AG10803 (cell line): ENCODE measurements at regions not wholly inside any gene's neighbourhood (a gene's known extent, or its start where the extent isn't known, plus 50 kb on each side); places are given as distances from the start of the nearest gene placed in this dataset.

ENCODE experiments used
- DNase-seq: peaks from one replicate; pipeline ENCODE4 v3.0.0; 2010; ENCODE audit warnings: low read depth
- H3K4me3 ChIP-seq: 2 replicates; pipeline ENCODE4 v1.5.1; 2011; ENCODE audit warnings: mild to moderate bottlenecking, low read length, control low read depth
- TF ChIP-seq, protein P1 (sequence below): conservative IDR thresholded peaks from 2 replicates; pipeline ENCODE4 v1.5.1; 2011; ENCODE audit warnings: mild to moderate bottlenecking, low read length, control low read depth, inconsistent platforms

DNA sequence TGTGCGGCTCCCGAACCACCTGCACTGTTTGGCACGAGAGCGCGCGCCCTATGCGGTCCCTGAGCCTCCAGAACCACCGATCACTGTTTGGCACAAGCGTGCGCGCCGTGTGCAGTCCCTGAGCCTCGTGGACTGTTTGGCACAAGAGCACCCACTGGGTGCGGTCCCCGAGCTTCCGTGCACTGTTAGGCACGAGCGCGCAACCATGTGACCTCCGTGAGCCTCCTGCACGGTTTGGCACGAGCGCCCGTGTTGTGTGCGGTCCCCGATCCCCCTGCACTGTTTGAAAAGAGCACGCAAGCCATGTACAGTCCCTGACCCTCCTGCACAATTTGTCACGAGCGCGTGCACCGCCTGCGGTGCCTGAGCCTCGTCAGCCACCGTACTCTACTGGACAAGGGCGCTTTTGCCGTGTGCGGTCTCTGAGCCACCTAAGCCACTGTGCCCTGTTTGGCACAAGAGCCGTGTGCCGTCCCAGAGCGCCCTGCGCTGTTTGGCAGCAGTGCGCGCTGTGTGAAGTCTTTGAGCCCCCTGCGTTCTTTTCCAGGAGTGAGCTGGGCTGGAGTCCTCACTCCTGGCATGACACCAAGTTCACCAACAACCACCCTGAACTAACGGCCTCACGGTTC is 163.7 kb upstream of the USP9Y start:
- peak overlapping the region; percentile 57 for H3K4me3 ChIP-seq
- TF ChIP-seq, protein P1, sequence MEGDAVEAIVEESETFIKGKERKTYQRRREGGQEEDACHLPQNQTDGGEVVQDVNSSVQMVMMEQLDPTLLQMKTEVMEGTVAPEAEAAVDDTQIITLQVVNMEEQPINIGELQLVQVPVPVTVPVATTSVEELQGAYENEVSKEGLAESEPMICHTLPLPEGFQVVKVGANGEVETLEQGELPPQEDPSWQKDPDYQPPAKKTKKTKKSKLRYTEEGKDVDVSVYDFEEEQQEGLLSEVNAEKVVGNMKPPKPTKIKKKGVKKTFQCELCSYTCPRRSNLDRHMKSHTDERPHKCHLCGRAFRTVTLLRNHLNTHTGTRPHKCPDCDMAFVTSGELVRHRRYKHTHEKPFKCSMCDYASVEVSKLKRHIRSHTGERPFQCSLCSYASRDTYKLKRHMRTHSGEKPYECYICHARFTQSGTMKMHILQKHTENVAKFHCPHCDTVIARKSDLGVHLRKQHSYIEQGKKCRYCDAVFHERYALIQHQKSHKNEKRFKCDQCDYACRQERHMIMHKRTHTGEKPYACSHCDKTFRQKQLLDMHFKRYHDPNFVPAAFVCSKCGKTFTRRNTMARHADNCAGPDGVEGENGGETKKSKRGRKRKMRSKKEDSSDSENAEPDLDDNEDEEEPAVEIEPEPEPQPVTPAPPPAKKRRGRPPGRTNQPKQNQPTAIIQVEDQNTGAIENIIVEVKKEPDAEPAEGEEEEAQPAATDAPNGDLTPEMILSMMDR = no peak
- no peak for DNase-seq

- TF ChIP-seq, protein P1 = no peak
- DNase-seq = peak; percentile 70
- no peak overlapping the region for H3K4me3 ChIP-seq
Measured at GRCh38 chrY:12546746-12547420, 154.1 kb upstream of the USP9Y start.

DNA sequence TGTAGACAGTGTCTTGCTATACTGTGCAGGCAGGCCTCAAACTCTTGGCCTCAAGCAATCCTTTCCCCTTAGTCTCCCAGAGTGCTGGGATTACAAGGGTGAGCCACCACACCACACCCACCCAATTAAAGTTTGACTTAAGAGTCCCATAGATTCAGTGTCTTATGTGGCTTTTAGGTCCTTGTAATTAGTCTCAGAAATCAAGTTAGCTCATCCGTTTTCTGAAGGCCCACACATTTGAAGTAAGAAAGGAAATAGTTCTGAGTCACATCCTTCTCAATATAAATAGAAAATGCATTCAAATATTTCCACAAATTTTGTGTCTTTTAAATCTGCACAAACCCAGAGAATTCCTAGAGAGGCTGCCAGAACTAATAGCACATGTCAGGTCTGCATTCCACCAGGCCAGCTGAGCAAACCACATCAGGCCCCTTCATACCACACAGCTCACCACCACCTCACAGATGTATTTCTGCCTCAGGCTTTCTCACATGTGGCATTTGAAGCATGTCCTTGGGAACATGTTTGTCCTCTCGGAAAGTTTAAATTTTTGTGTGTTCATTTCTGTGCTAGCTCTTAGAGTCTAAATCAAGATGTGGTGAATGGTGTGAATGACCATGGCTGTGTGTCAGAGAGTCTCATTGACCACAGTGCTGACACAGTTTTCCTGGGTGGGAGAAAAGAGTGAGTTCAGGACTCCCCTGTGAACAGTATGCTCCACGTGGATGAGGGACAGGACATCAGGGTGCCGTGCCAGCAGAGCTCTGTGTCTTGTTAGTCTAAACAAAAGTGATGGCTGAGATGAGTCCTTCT is 148.4 kb upstream of the USP9Y start:
- no peak overlapping the region for H3K4me3 ChIP-seq
- DNase-seq = peak; percentile 97
- TF ChIP-seq, protein P1 = no peak

DNA sequence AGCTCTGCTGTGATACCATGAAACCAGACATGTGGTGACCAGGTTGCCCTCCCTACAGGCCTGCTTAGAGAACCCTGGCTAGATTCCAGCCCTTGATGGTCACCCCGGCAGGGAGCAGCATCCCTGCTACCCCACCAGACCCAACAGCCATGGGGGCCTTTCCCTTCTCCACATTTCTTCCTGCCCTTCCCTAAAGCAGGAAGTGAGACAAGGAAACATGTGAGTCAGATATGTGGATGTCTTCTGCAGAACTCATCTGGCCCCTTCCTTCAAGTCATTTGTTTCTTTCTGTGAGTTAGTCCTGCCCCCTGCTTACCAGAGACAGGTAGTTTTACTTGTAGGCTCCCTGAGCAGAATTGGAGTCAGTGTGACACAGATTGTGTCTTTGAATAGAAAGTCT is 147.1 kb upstream of the USP9Y start:
- TF ChIP-seq, protein P1 = no peak
- peak; percentile 49 for DNase-seq
- no peak overlapping the region for H3K4me3 ChIP-seq

GRCh38 chrY:12555005-12555404 is 146.0 kb upstream of the USP9Y start:
- no peak overlapping the region for H3K4me3 ChIP-seq
- TF ChIP-seq, protein P1 = no peak
- DNase-seq = peak; percentile 93

DNA sequence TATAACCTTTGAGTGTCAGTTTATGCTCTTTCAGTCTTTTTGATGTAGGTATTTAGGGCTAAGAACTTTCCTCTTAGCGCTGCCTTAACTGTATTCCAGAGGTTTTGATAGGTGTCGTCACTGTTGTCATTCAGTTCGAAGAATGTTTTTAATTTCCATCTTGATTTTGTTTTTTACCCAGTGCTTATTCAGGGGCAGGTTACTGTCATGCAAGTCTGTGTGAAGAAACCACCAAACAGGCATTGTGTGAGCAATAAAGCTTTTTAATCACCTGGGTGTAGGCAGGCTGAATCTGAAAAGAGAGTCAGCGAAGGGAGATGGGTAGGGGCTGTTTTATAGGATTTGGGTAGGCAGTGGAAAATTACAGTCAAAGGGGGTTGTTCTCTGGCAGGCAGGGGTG is 142.0 kb upstream of the USP9Y start:
- TF ChIP-seq, protein P1 = no peak
- no peak overlapping the region for H3K4me3 ChIP-seq
- DNase-seq = no peak
